Activated T-helper 17 cell treated with anti-CD3 and anti-CD28 coated beads, Interleukin-2, amount 50 U/mL, for 72 hours (primary cell): ENCODE measurements at regions not wholly inside any gene's neighbourhood (a gene's known extent, or its start where the extent isn't known, plus 50 kb on each side); places are given as distances from the start of the nearest gene placed in this dataset.
A peak's percentile ranks its signal among the peaks of the same experiment; 100 is the strongest.
"Not testable (repeated sequence)": the region's sequence is repeated elsewhere in the genome, so short reads cannot be mapped to it uniquely, and the experiment has no call there.

Source experiments
- ATAC-seq: fragments of 150-1000 bp; cut with Tn5 transposase; replicated peaks from 2 replicates; pipeline ENCODE4 v1.10.0; 2021; ENCODE audit warnings: mild to moderate bottlenecking, moderate library complexity
- H3K27ac Mint-ChIP-seq: one replicate; pipeline ENCODE4 v1.8.0; 2022; ENCODE audit warnings: mixed read lengths
- H3K27me3 Mint-ChIP-seq: one replicate; pipeline ENCODE4 v1.8.0; 2022; ENCODE audit warnings: mixed read lengths
- H3K36me3 Mint-ChIP-seq: one replicate; pipeline ENCODE4 v1.8.0; 2022; ENCODE audit warnings: low read depth, mild to moderate bottlenecking, mixed read lengths
- H3K4me1 Mint-ChIP-seq: one replicate; pipeline ENCODE4 v1.8.0; 2022; ENCODE audit warnings: mixed read lengths
- H3K4me3 Mint-ChIP-seq: one replicate; pipeline ENCODE4 v1.8.0; 2022; ENCODE audit warnings: mild to moderate bottlenecking, mixed read lengths
- H3K9me3 Mint-ChIP-seq: one replicate; pipeline ENCODE4 v1.8.0; 2022; ENCODE audit warnings: mixed read lengths

- peak overlapping the region; percentile 42 for H3K4me3 Mint-ChIP-seq
- no peaks in the 10 kb centered on the region for H3K4me1 Mint-ChIP-seq
- H3K9me3 Mint-ChIP-seq, result no peaks in the 10 kb centered on the region
- peaks cover 12% of the 10 kb centered on the region for H3K27me3 Mint-ChIP-seq
- H3K27ac Mint-ChIP-seq, result no peak overlapping the region
- no peak for ATAC-seq
- H3K36me3 Mint-ChIP-seq, result no peaks in the 10 kb centered on the region
Observed at GRCh38 chr20:60087563-60088105, 129.4 kb downstream of the CDH26 start.

- Mint-ChIP-seq H3K4me3 (peak overlapping the region; percentile 42), H3K36me3 (no peaks in the 10 kb centered on the region), H3K27me3 (peaks cover 12% of the 10 kb centered on the region), H3K4me1 (no peaks in the 10 kb centered on the region), H3K27ac (no peak overlapping the region), H3K9me3 (no peaks in the 10 kb centered on the region)
- ATAC-seq, result no peak
Observed at GRCh38 chr20:60088236-60088635, 130.0 kb downstream of the CDH26 start.

- Mint-ChIP-seq H3K4me3 (no peak overlapping the region), H3K27ac (no peak overlapping the region), H3K27me3 (peaks cover 9% of the 10 kb centered on the region), H3K9me3 (no peaks in the 10 kb centered on the region), H3K36me3 (no peaks in the 10 kb centered on the region), H3K4me1 (no peaks in the 10 kb centered on the region)
- no peak for ATAC-seq
Observed at GRCh38 chr20:60090631-60091030, 132.4 kb downstream of the CDH26 start.

- ATAC-seq, result no peak
- no peak overlapping the region for H3K27ac Mint-ChIP-seq
- peaks cover 9% of the 10 kb centered on the region for H3K27me3 Mint-ChIP-seq
- no peak overlapping the region for H3K4me3 Mint-ChIP-seq
- no peaks in the 10 kb centered on the region for H3K36me3 Mint-ChIP-seq
- no peaks in the 10 kb centered on the region for H3K9me3 Mint-ChIP-seq
- no peaks in the 10 kb centered on the region for H3K4me1 Mint-ChIP-seq
Observed at GRCh38 chr20:60091305-60091704, 133.1 kb downstream of the CDH26 start.

- Mint-ChIP-seq H3K27me3 (peaks cover 9% of the 10 kb centered on the region), H3K36me3 (no peaks in the 10 kb centered on the region), H3K4me3 (no peak overlapping the region), H3K9me3 (no peaks in the 10 kb centered on the region), H3K27ac (no peak overlapping the region), H3K4me1 (no peaks in the 10 kb centered on the region)
- ATAC-seq, result no peak
Observed at GRCh38 chr20:60091861-60092260, 133.6 kb downstream of the CDH26 start.

GRCh38 chr20:60092729-60093128, 134.5 kb downstream of the CDH26 start:
- H3K4me3 Mint-ChIP-seq, result no peak overlapping the region
- peaks cover 9% of the 10 kb centered on the region for H3K27me3 Mint-ChIP-seq
- no peak overlapping the region for H3K27ac Mint-ChIP-seq
- H3K9me3 Mint-ChIP-seq, result no peaks in the 10 kb centered on the region
- H3K36me3 Mint-ChIP-seq, result no peaks in the 10 kb centered on the region
- no peaks in the 10 kb centered on the region for H3K4me1 Mint-ChIP-seq
- ATAC-seq, result no peak

- H3K9me3 Mint-ChIP-seq, result no peaks in the 10 kb centered on the region
- ATAC-seq, result no peak
Observed at GRCh38 chr20:60095456-60095855, 137.2 kb downstream of the CDH26 start.

GRCh38 chr20:60096166-60096565, 137.9 kb downstream of the CDH26 start:
- no peak overlapping the region for H3K27ac Mint-ChIP-seq
- H3K4me1 Mint-ChIP-seq, result peaks cover 5% of the 10 kb centered on the region
- H3K9me3 Mint-ChIP-seq, result no peaks in the 10 kb centered on the region
- H3K36me3 Mint-ChIP-seq, result no peaks in the 10 kb centered on the region
- no peak overlapping the region for H3K4me3 Mint-ChIP-seq
- H3K27me3 Mint-ChIP-seq, result no peaks in the 10 kb centered on the region
- no peak for ATAC-seq

More at GRCh38 chr20:60095456-60095855, 137.2 kb downstream of the CDH26 start:
- no peak overlapping the region for H3K27ac Mint-ChIP-seq
- no peaks in the 10 kb centered on the region for H3K27me3 Mint-ChIP-seq
- no peaks in the 10 kb centered on the region for H3K36me3 Mint-ChIP-seq
- H3K4me3 Mint-ChIP-seq, result no peak overlapping the region
- H3K4me1 Mint-ChIP-seq, result no peaks in the 10 kb centered on the region

- H3K27ac Mint-ChIP-seq, result no peak overlapping the region
- H3K9me3 Mint-ChIP-seq, result no peaks in the 10 kb centered on the region
- no peaks in the 10 kb centered on the region for H3K27me3 Mint-ChIP-seq
- peaks cover 6% of the 10 kb centered on the region for H3K4me1 Mint-ChIP-seq
- H3K4me3 Mint-ChIP-seq, result no peak overlapping the region
- ATAC-seq, result no peak
- no peaks in the 10 kb centered on the region for H3K36me3 Mint-ChIP-seq
Observed at GRCh38 chr20:60097285-60097684, 139.1 kb downstream of the CDH26 start.

GRCh38 chr20:60100780-60101179, 142.6 kb downstream of the CDH26 start:
- Mint-ChIP-seq H3K27ac (peak overlapping the region; percentile 4), H3K36me3 (no peaks in the 10 kb centered on the region), H3K4me3 (no peak overlapping the region), H3K4me1 (peaks cover 6% of the 10 kb centered on the region), H3K27me3 (no peaks in the 10 kb centered on the region), H3K9me3 (no peaks in the 10 kb centered on the region)
- peak; percentile 45 for ATAC-seq

GRCh38 chr20:60101201-60101890, 143.1 kb downstream of the CDH26 start:
- peaks cover 6% of the 10 kb centered on the region for H3K4me1 Mint-ChIP-seq
- H3K27me3 Mint-ChIP-seq, result no peaks in the 10 kb centered on the region
- ATAC-seq, result no peak
- no peaks in the 10 kb centered on the region for H3K9me3 Mint-ChIP-seq
- H3K27ac Mint-ChIP-seq, result peak overlapping the region; percentile 4
- no peaks in the 10 kb centered on the region for H3K36me3 Mint-ChIP-seq
- no peak overlapping the region for H3K4me3 Mint-ChIP-seq

- H3K4me1 Mint-ChIP-seq, result peaks cover 6% of the 10 kb centered on the region
- no peaks in the 10 kb centered on the region for H3K27me3 Mint-ChIP-seq
- no peak for ATAC-seq
- no peak overlapping the region for H3K27ac Mint-ChIP-seq
- H3K4me3 Mint-ChIP-seq, result no peak overlapping the region
- H3K9me3 Mint-ChIP-seq, result no peaks in the 10 kb centered on the region
- no peaks in the 10 kb centered on the region for H3K36me3 Mint-ChIP-seq
Observed at GRCh38 chr20:60101891-60102281, 143.7 kb downstream of the CDH26 start.

GRCh38 chr20:60102665-60103210, 144.5 kb downstream of the CDH26 start:
- Mint-ChIP-seq H3K4me3 (no peak overlapping the region), H3K9me3 (no peaks in the 10 kb centered on the region), H3K36me3 (no peaks in the 10 kb centered on the region), H3K27ac (no peak overlapping the region), H3K4me1 (peaks cover 6% of the 10 kb centered on the region), H3K27me3 (no peaks in the 10 kb centered on the region)
- no peak for ATAC-seq

GRCh38 chr20:60104993-60105803, 147.0 kb downstream of the CDH26 start:
- H3K36me3 Mint-ChIP-seq, result no peaks in the 10 kb centered on the region
- H3K4me3 Mint-ChIP-seq, result no peak overlapping the region
- no peak overlapping the region for H3K27ac Mint-ChIP-seq
- ATAC-seq, result no peak
- H3K4me1 Mint-ChIP-seq, result peaks cover 6% of the 10 kb centered on the region
- no peaks in the 10 kb centered on the region for H3K9me3 Mint-ChIP-seq
- H3K27me3 Mint-ChIP-seq, result no peaks in the 10 kb centered on the region

- ATAC-seq, H3K27me3 Mint-ChIP-seq, H3K4me1 Mint-ChIP-seq, H3K36me3 Mint-ChIP-seq, H3K27ac Mint-ChIP-seq, H3K9me3 Mint-ChIP-seq, H3K4me3 Mint-ChIP-seq: not testable (repeated sequence)
Observed at GRCh38 chr20:60106186-60106585, 148.0 kb downstream of the CDH26 start.
